ENCODE measurements at regions not wholly inside any gene's neighbourhood (a gene's known extent, or its start where the extent isn't known, plus 50 kb on each side); places are given as distances from the start of the nearest gene placed in this dataset.
A peak's percentile ranks its signal among the peaks of the same experiment; 100 is the strongest.

DNA sequence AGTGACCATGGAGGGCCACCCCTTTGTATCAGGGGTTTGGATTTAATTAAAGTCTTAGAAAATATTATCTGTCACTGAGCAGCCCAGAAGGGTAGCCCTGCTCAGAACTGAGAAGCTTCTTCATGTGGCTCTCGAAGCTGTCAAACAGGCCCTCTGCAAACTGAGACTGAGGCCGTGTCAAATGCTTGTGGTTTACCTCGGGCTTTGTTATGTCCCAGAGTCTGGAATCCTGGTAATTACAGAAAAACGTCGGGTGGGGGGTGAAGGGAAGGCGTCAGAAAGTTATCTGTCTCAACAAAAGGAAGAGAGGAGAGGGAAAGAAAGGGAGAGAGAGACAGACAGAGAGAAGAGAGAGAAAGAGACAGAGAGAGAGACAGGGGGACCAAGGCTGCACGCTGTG, 200.8 kb downstream of the BMP7 start:
- no peak for ATAC-seq (ENCODE audit: low read depth in 2 of 2)
- H3K27me3 Mint-ChIP-seq, result peaks cover 27 to 56% (median 29%) of the 10 kb centered on the region in 3 donors

GRCh38 chr20:57066126-57066900, 200.1 kb downstream of the BMP7 start:
- peak overlapping the region in 1 of 6 donors; percentile 73 for H3K27ac Mint-ChIP-seq
- no peaks in the 10 kb centered on the region for H3K36me3 Mint-ChIP-seq
- no peak for ATAC-seq (ENCODE audit: low read depth in 2 of 2)
- H3K4me3 Mint-ChIP-seq, result no peak overlapping the region
- no peak for DNase-seq
- H3K9me3 Mint-ChIP-seq, result peaks cover 0 to 2% (median 0%) of the 10 kb centered on the region in 7 donors
- peaks cover 33 to 60% (median 34%) of the 10 kb centered on the region in 3 donors for H3K27me3 Mint-ChIP-seq
- peaks cover 3 to 5% (median 4%) of the 10 kb centered on the region in 3 donors for H3K4me1 Mint-ChIP-seq

More for the DNA sequence above, 200.8 kb downstream of the BMP7 start:
- peak overlapping the region in 1 of 6 donors; percentile 73 for H3K27ac Mint-ChIP-seq
- H3K4me3 Mint-ChIP-seq, result no peak overlapping the region
- peaks cover 0 to 1% (median 0%) of the 10 kb centered on the region in 7 donors for H3K9me3 Mint-ChIP-seq
- H3K36me3 Mint-ChIP-seq, result no peaks in the 10 kb centered on the region
- DNase-seq, result no peak
- H3K4me1 Mint-ChIP-seq, result peaks cover 0 to 5% (median 3%) of the 10 kb centered on the region in 3 donors

DNA sequence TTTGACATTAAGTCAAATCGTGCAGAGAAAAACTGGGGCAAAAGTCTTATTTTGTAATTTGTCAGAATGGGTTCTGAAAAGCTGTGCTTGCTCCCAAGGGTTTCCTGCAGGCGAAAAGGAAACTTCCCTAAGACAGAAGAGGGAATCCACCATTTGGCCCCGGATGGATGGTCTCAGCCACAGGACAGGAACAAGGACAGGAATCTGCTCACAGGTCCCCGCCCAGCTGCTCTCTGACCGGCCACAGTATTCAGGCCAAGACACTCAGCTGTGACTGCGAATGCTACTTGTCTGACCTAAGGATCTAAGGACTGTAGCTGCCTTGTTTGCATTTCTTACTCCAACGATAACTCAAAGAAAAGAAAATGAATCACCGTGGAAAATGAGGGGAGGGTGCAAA, 197.0 kb downstream of the BMP7 start:
- H3K27me3 Mint-ChIP-seq, result peaks cover 36 to 66% (median 52%) of the 10 kb centered on the region in 3 donors
- H3K4me3 Mint-ChIP-seq, result no peak overlapping the region
- no peak for DNase-seq

DNA sequence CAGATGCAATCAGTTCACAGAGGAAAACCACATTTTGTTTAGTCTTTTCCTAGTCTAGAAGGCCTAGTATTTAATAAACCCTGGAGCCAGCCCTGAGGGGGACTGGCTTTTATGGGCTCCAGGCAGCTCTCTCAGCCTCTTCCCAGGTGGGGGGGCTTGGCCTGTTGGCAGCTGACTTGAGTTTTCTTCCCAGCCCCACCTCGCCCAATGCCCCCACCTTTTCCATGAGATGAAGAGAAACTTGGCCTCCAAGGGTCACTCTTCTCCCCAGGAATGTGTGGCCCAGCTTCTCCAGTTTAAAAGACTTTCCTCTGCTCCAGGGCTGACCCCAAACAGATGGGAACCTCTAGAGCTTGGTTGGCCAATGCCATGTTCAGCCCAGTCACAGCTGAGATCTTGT, 196.1 kb downstream of the BMP7 start:
- peak overlapping the region in 2 of 6 donors; percentile 26 to 61 for H3K27ac Mint-ChIP-seq
- H3K4me1 Mint-ChIP-seq, result peaks cover 0 to 5% (median 0%) of the 10 kb centered on the region in 3 donors
- no peaks in the 10 kb centered on the region for H3K36me3 Mint-ChIP-seq
- DNase-seq, result no peak
- H3K4me3 Mint-ChIP-seq, result no peak overlapping the region
- peaks cover 0 to 6% (median 5%) of the 10 kb centered on the region in 7 donors for H3K9me3 Mint-ChIP-seq
- peaks cover 37 to 57% (median 52%) of the 10 kb centered on the region in 3 donors for H3K27me3 Mint-ChIP-seq
- no peak for ATAC-seq (ENCODE audit: low read depth in 2 of 2)

More for the DNA sequence above, 197.0 kb downstream of the BMP7 start:
- peaks cover 0 to 3% (median 0%) of the 10 kb centered on the region in 7 donors for H3K9me3 Mint-ChIP-seq
- no peaks in the 10 kb centered on the region for H3K36me3 Mint-ChIP-seq
- peaks cover 0 to 5% (median 0%) of the 10 kb centered on the region in 3 donors for H3K4me1 Mint-ChIP-seq
- ATAC-seq (ENCODE audit: low read depth in 2 of 2), result no peak
- no peak overlapping the region for H3K27ac Mint-ChIP-seq

- H3K27me3 Mint-ChIP-seq, result peaks cover 38 to 48% (median 43%) of the 10 kb centered on the region in 3 donors
- DNase-seq (no peak), ATAC-seq (ENCODE audit: low read depth in 2 of 2) (no peak)
- no peaks in the 10 kb centered on the region for H3K36me3 Mint-ChIP-seq
- H3K4me1 Mint-ChIP-seq, result peaks cover 0 to 5% (median 0%) of the 10 kb centered on the region in 3 donors
- H3K27ac Mint-ChIP-seq, result no peak overlapping the region
- no peak overlapping the region for H3K4me3 Mint-ChIP-seq
- H3K9me3 Mint-ChIP-seq, result peaks cover 0 to 15% (median 8%) of the 10 kb centered on the region in 7 donors
Measured at GRCh38 chr20:57071283-57071731, 195.1 kb downstream of the BMP7 start.

- Mint-ChIP-seq H3K4me1 (peaks cover 0 to 5% (median 0%) of the 10 kb centered on the region in 3 donors), H3K27me3 (peaks cover 36 to 51% (median 41%) of the 10 kb centered on the region in 3 donors), H3K36me3 (peaks cover 0 to 3% of the 10 kb centered on the region in 2 donors), H3K27ac (no peak overlapping the region), H3K4me3 (no peak overlapping the region), H3K9me3 (peaks cover 4 to 21% (median 8%) of the 10 kb centered on the region in 7 donors)
- DNase-seq (no peak), ATAC-seq (ENCODE audit: low read depth in 2 of 2) (no peak)
Measured at GRCh38 chr20:57071954-57072583, 194.4 kb downstream of the BMP7 start.

DNA sequence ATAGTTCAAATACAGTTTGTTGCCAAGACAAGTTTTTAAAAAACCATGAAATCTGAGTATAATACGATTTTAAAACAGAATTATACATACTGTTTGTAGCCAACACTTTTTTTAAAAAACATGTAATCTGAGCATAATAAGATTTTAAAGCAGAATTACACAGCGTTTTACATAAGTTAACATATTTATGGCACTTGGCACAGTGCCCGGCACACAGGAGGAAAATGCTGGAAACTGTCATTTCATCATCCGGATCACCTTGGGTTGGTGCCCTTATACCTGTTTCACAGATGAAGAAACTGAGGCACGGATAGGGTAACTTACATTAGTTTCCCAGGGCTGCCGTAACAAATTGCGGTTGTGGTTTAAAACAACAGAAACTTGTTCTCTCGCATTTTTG, 193.0 kb downstream of the BMP7 start:
- Mint-ChIP-seq H3K4me3 (no peak overlapping the region), H3K27me3 (peaks cover 29 to 46% (median 31%) of the 10 kb centered on the region in 3 donors), H3K4me1 (peaks cover 0 to 5% (median 0%) of the 10 kb centered on the region in 3 donors), H3K36me3 (peaks cover 0 to 7% of the 10 kb centered on the region in 2 donors), H3K9me3 (peaks cover 6 to 33% (median 19%) of the 10 kb centered on the region in 7 donors), H3K27ac (no peak overlapping the region)
- no peak for DNase-seq
- no peak for ATAC-seq (ENCODE audit: low read depth in 2 of 2)

- peaks cover 28 to 43% (median 31%) of the 10 kb centered on the region in 3 donors for H3K27me3 Mint-ChIP-seq
- H3K27ac Mint-ChIP-seq, result no peak overlapping the region
- H3K4me3 Mint-ChIP-seq, result no peak overlapping the region
- H3K4me1 Mint-ChIP-seq, result peaks cover 0 to 5% (median 0%) of the 10 kb centered on the region in 3 donors
- DNase-seq (no peak), ATAC-seq (ENCODE audit: low read depth in 2 of 2) (no peak)
- peaks cover 6 to 43% (median 26%) of the 10 kb centered on the region in 7 donors for H3K9me3 Mint-ChIP-seq
- peaks cover 2 to 7% of the 10 kb centered on the region in 2 donors for H3K36me3 Mint-ChIP-seq
Measured at GRCh38 chr20:57074386-57074785, 192.1 kb downstream of the BMP7 start.

DNA sequence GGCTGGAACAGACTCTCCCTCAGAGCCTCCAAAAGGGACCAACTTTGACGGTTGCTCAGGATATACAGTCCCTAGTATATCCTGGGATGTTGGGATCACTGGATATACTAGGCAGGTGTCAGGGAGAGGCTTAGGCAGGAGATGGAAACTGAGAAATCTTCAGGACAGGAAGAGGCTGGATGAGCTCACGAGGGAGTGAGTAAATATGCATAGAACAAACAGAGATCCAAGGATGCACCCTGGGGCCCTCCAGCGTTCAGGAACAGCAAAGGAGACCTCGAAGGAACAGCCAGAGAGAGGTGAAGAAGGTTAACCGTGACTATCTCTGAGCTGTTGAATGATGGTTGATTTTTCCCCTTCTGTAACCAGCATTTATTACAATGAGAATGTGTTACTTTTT, 191.3 kb downstream of the BMP7 start:
- peaks cover 0 to 5% (median 0%) of the 10 kb centered on the region in 3 donors for H3K4me1 Mint-ChIP-seq

GRCh38 chr20:57075603-57076002, 190.8 kb downstream of the BMP7 start:
- H3K4me3 Mint-ChIP-seq, result no peak overlapping the region
- DNase-seq (no peak), ATAC-seq (ENCODE audit: low read depth in 2 of 2) (no peak)
- no peak overlapping the region for H3K27ac Mint-ChIP-seq
- peaks cover 0 to 5% (median 0%) of the 10 kb centered on the region in 3 donors for H3K4me1 Mint-ChIP-seq
- H3K36me3 Mint-ChIP-seq, result peaks cover 7 to 9% of the 10 kb centered on the region in 2 donors
- peaks cover 24 to 33% (median 31%) of the 10 kb centered on the region in 3 donors for H3K27me3 Mint-ChIP-seq
- peaks cover 15 to 55% (median 32%) of the 10 kb centered on the region in 7 donors for H3K9me3 Mint-ChIP-seq

More for the DNA sequence above, 191.3 kb downstream of the BMP7 start:
- H3K27ac Mint-ChIP-seq, result no peak overlapping the region
- peaks cover 12 to 51% (median 32%) of the 10 kb centered on the region in 7 donors for H3K9me3 Mint-ChIP-seq
- peaks cover 24 to 36% (median 31%) of the 10 kb centered on the region in 3 donors for H3K27me3 Mint-ChIP-seq
- peaks cover 7 to 9% of the 10 kb centered on the region in 2 donors for H3K36me3 Mint-ChIP-seq
- no peak overlapping the region for H3K4me3 Mint-ChIP-seq
- ATAC-seq (ENCODE audit: low read depth in 2 of 2) (no peak), DNase-seq (no peak)

DNA sequence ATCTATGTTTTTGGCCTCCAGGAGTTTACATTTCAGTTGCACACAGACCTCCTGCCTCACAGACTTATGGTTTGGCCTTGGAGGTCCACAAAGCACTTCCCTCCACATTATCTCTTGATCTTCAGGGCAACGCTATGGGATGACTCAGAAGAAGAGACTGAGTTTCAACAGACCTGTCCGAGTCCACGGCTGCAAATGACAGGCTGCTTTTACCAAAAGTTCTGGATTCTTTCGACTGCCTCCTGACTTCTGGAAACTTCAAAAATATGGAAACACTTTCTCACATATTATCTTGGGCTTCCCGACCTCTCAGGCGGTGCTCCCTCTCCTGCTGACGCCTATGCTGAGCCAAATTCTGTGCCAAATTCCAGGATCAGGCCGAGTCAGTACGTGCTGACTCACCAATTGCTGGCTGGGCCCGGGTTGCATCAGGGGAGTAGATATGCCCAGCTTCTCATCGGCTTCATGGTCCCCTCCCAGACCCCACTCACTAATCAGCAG, 190.2 kb downstream of the BMP7 start:
- Mint-ChIP-seq H3K27ac (no peak overlapping the region), H3K4me1 (peaks cover 0 to 2% (median 0%) of the 10 kb centered on the region in 3 donors), H3K4me3 (no peak overlapping the region), H3K9me3 (peaks cover 15 to 55% (median 31%) of the 10 kb centered on the region in 7 donors), H3K27me3 (peaks cover 18 to 29% (median 25%) of the 10 kb centered on the region in 3 donors), H3K36me3 (peaks cover 7 to 9% of the 10 kb centered on the region in 2 donors)
- no peak for DNase-seq
- no peak for ATAC-seq (ENCODE audit: low read depth in 2 of 2)

DNA sequence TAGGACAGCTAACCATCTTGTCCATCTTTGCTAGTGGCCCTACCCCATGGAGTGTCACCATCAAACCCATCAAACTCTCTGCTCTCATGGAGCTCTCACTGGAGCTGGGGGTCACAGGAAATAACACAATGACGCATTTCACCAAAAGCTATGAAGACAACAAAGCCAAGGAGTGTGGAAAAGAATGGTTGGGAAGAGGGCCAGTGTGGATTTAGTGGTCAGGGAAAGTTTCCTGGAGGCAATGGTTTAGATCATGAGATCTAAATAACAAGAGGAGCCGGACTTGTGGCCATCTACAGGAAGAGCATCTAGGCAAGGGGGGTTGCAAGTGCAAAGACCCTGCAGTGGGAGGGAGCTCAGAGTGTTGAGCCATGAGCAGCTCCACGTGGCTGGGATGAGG, 189.5 kb downstream of the BMP7 start:
- Mint-ChIP-seq H3K4me3 (no peak overlapping the region), H3K27ac (no peak overlapping the region), H3K9me3 (peaks cover 15 to 55% (median 30%) of the 10 kb centered on the region in 7 donors), H3K27me3 (peaks cover 14 to 29% (median 18%) of the 10 kb centered on the region in 3 donors), H3K36me3 (peaks cover 7 to 9% of the 10 kb centered on the region in 2 donors), H3K4me1 (no peaks in the 10 kb centered on the region)
- no peak for DNase-seq
- no peak for ATAC-seq (ENCODE audit: low read depth in 2 of 2)

GRCh38 chr20:57078116-57078515, 188.3 kb downstream of the BMP7 start:
- ATAC-seq (ENCODE audit: low read depth in 2 of 2) (no peak), DNase-seq (no peak)
- Mint-ChIP-seq H3K4me3 (no peak overlapping the region), H3K4me1 (peaks cover 0 to 3% (median 0%) of the 10 kb centered on the region in 3 donors), H3K36me3 (peaks cover 7 to 9% of the 10 kb centered on the region in 2 donors), H3K9me3 (peaks cover 18 to 55% (median 30%) of the 10 kb centered on the region in 7 donors), H3K27me3 (peaks cover 9 to 28% (median 13%) of the 10 kb centered on the region in 3 donors), H3K27ac (no peak overlapping the region)

Measured in naive B cell (primary cell).